ENCODE measurements at regions not wholly inside any gene's neighbourhood (a gene's known extent, or its start where the extent isn't known, plus 50 kb on each side); places are given as distances from the start of the nearest gene placed in this dataset.

GRCh38 chr5:3034881-3035280, 283.4 kb upstream of the IRX2 start:
- TF ChIP-seq CTCF (conservative IDR thresholded peaks at IDR 0.05) = no peak
- TF ChIP-seq EZH2 (IDR thresholded peaks at IDR 0.05; ENCODE audit: low read depth) = no peak
